Inferior parietal cortex (tissue), 1 donor: ENCODE measurements at regions not wholly inside any gene's neighbourhood (a gene's known extent, or its start where the extent isn't known, plus 50 kb on each side); places are given as distances from the start of the nearest gene placed in this dataset.

Experiments
- DNase-seq: peaks from one replicate; pipeline ENCODE4 v3.0.0-alpha.2; 2016; ENCODE audit errors: extremely low spot score

DNA sequence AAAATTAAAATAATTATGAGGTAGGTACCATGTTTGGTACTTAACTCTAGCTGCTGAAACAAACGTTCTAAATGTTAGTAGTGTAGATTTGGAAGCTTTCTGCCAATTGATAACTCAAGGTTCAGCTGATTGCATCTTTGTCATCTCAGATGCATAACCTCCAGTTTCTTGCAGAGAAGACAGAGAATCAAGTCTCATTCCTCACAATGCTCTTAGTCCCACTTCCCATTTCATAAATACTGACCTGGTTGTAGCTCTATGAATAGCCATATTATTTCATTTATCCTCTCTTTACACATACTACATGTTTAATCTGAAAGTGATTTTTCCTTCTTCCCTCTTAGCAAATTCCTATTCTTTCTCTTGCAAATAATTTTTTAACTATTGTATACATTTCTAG, 178.5 kb upstream of the SETBP1 start:
- no peak for DNase-seq

DNA sequence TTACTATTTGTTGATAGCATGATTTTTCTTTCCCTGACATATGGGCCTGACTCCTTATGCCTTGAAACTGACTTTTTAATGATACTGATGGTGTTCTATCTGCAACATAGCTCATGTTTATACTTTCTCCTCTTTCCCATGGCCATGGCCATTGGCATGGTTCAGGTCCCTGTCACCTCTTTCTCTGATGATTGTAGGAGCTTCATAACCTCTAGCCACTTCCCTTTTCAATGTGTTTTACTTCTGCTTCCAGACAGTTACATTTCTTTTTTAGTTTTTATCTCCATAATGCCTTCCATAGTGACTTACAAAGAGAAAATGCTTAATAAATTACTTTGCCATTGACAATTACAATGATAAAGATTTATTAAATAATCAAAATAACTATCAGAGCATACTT, 177.9 kb upstream of the SETBP1 start:
- no peak for DNase-seq

DNA sequence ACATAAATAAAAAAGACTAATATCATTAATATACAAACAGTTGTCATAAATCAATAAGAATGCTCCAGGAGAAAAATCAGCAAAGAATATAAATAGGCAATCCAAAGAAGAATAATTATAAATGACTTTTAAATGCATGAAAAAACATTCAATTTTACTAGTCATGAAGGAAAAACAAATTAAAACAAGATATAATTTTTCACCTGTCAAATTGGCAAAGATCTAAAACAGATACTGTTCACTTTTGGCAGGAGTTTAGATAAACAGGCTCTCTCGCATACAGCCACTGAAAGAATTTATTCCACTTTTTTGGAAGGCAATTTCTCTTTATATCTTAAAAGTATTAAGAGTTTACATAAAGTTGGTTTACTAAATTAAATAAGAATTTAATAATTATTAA, 176.8 kb upstream of the SETBP1 start:
- DNase-seq = no peak

DNA sequence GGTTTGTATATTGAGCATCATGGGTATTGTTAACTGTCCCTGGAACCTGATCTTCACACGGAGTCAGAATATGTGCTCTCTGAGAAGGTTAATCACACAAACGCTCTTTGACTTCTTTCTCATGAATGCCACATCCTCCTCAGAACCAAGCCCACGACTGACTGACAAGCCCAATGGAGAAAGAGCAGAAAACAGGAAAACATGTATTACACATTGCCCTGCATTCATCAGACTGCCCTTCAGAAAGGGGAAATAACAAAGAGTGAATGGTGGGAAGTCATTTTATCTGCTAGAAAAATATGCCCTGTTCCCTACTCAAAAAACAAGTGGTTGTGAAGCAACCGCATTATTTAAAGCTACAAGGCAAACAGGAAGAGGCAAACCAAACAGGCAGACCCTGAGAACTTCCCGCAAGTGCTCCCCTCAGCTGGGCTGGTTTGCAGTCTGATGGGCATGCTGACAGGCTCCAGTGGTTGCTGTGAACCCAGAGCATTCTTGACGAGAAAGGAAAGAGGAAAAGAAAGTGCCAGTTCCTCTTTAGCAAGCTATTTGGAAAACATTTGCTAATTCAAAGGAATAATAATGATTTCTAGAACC, 172.9 kb upstream of the SETBP1 start:
- peak; percentile 8 for DNase-seq

DNA sequence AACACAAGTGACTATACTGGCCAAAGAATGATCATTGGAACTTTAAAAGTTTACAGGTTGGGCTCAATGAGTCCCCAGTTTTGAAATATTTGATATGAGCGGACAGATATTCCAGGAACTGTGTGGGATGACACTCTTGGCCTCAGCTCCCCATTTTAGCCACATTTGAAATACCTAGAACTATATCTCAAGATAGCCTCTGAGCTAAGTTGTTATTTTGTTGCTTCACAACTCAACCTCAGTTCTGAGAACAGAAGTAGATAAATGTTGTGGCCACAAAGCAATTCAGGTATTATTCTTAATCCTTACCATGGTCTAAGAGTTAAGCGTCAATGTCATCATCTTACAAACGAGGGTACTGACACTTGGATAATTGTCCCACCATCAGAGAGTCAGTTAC, 172.2 kb upstream of the SETBP1 start:
- no peak for DNase-seq

DNA sequence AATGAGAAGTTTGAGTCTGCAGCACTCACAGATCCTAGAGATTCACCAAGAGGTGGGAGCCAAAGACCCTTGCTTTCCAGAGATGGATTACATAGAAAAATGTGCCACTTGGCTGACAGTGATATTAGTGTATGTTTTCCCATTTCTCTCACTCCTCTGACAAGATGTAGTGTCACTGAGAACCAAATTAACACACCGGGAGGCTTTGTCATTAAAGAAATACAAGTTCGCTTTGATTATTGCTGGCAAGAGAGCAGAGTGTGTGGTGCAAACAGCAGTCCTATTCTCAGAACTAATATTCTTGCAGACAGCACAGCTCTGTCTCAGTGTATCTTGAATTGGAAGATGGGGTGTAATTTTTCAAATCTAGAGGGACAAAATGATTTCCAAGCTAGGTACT, 171.6 kb upstream of the SETBP1 start:
- DNase-seq = no peak

DNA sequence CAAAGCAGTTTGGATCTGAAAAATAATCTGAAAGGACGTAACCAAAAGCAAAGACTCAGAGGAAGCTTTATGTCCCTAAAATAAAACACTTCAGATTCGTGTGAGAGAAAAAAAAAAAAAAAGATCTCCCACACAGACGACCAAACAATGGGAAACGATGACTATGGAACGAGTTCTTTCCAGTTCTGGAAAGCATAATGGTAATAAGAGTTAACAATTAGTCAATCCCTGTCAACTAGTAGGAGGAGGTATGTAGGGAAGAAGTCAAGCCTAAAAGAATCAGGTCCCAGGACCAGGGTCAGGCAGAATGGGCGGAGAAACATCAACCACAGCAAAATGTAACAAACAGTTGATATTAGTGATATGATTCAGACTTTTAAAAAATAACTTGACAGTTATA, 170.3 kb upstream of the SETBP1 start:
- no peak for DNase-seq

DNA sequence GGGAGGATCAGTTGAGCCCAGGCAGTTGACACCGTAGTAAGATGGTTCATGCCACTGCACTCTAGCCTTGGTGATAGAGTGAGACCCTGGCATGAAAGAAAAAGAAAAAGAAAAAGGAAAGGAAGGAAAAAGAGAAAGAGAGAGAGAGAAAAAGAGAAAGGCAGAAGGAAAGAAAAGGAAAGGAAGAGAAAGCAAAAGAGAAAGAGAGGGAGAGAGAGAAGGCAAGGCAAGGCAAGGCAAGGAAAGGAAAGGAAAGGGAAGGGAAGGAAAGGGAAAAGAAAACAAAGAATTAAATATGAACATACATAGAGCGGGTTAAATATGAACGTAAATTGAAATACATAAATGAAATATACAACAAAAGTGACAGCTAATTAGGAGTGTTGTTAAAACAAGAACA, 167.5 kb upstream of the SETBP1 start:
- no peak for DNase-seq

DNA sequence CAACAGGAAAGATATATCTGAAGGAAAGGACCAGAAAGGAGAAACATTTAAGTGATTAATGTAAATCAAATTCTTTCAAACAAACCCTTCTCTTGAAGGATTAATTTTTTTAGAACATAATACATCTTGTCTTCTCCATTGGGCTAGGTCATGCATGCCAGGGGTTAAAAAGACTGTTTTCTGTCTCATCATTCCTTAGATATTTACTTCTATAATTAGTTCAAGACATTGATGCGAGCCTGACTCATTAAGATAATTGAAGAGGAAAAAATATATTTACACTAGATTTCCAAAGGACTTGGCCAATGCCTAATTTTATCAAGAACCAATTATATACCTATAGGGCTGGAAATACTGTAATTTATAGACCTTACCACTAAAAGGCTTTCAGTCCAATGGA, 166.6 kb upstream of the SETBP1 start:
- no peak for DNase-seq

DNA sequence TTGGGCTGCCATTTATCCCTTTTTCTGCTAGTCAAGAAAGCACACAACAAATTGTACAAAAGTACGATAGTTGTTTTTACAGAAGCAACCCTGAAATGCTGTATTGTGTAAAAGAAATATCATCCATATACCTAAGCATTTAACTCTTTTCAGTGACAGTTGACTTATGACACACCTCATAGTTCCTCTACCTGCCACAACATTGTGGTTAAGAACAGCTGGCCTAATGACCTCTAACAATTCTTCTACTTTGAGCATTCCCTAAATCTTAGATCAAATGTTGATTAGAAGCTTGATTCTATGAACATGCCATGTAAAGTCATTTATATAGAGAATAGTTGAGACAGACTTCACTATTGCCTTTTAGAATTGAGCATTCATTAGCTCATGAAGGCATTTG, 165.9 kb upstream of the SETBP1 start:
- no peak for DNase-seq

DNA sequence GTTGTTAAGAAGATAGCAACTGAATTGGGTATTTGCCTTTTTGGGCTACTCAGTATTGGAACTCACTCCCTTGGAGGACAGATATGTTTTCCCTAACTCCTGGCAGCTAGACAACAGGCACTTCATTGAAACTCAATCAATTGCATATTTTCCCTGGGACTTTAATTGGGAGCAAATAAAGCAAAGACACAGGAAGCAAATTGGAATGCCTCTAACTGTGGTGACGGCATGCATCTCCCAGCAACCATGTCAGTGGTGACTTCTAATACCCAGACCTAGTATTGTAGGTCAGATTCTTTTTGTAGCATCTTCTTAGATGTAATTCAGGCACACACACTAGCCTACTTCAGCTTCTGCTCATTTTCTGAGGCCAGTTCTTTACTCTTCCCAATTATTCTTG, 164.2 kb upstream of the SETBP1 start:
- no peak for DNase-seq

DNA sequence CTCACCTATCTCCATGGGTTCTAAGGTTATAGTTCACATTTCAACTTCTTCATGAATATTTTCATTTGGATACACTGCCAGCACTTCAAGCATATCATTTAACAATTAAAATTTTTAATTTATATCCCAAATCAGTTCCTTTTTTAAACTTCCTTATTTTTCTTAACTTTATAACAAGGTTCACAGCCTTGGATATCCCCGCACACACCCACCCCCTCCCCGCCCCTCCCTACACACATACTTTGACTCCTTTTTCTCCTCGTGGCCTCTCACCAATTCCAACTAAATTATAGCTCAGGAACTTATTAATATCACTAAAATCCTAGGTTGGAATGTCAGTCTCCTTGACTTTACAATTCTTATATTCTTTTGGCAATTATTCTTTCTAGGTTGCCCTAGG, 163.6 kb upstream of the SETBP1 start:
- DNase-seq = no peak

DNA sequence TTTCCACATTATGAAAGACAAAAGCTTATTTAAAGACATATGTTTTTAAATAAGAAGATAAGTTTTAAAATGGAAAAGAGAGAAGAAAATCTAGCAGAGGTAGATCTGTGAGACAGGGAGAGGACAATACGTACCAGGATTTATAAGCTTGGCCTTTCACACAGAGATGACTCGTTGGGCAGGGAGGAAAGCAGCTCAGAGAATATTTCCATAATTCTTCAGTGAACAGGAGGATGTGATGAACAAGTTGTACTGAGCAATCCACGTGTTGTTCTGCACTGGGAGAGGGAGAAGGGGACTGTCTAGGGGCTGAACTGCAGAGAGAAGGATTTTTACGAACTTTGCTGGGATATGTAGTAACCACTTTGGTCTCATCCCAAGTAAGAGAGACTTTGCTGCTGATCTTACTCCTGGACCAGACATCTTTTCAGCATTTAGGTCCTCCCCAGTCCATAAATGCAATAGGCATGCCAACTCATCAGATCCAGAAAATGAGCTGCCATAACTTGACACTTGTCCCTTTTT, 162.5 kb upstream of the SETBP1 start:
- DNase-seq = no peak

DNA sequence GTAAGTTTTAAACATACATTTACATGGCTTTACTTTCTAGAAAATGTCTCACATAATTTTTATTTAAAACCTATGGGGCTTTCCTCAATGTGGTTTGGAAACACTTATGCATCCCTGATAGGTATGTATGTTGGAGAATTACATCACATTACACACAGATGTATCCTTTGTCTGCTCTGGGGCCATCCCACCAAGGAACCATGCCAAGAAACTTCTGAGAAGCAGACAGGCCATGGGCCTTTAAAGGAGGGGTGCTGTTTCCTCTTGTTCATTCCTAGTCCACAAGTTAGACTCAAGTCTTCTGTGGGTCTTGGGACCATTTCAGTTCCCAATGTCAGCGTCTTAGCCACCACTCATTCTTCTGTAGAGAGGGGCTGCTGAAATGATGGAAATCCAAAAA, 162.0 kb upstream of the SETBP1 start:
- no peak for DNase-seq

DNA sequence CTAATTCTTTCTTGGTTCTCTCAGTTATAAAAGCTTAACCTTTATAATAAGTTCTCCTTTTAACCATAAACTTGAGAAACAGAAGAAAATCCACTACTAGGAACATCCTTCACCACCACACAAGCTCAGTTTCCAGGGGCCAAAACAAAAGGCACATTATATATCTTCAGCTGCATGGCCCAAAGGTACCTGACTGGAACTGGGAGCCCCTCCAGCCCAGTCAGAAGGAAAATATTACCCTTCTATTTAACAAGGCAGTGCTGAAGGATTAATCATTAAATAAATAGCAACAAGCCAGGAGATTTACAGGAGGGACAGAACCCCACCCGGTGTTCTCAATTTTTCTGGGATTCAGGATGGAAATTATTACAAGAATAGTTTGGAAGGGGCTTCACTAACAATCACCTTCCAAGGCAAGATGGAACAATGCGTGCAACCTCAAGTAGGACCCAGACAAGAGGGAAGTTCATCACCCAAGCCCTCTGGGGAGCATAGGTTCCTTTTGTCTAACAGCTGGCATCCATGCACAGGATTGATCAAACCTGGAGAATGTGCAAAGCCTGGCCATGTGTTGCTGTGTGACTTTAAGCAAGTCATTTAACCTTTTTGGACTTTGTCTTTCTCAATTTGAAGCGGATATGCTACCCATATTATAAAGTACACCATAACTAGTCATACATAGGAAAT, 159.6 kb upstream of the SETBP1 start:
- no peak for DNase-seq

DNA sequence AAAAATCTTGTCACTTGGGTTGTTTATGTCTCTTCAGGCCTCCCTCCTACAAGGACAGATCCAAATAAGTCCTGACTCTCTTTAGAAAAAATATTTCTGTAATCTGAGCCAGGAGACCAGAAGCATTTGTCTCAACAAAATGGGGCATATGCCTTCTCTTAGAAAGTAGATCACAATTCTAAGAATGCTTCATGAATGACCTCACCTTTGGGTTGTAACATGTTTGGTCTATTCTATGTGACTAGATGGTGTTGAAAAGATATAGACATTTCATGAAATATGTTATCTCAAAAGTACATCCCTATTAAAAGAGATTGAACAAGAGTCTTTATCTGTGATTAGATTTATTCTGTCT, 159.0 kb upstream of the SETBP1 start:
- no peak for DNase-seq

DNA sequence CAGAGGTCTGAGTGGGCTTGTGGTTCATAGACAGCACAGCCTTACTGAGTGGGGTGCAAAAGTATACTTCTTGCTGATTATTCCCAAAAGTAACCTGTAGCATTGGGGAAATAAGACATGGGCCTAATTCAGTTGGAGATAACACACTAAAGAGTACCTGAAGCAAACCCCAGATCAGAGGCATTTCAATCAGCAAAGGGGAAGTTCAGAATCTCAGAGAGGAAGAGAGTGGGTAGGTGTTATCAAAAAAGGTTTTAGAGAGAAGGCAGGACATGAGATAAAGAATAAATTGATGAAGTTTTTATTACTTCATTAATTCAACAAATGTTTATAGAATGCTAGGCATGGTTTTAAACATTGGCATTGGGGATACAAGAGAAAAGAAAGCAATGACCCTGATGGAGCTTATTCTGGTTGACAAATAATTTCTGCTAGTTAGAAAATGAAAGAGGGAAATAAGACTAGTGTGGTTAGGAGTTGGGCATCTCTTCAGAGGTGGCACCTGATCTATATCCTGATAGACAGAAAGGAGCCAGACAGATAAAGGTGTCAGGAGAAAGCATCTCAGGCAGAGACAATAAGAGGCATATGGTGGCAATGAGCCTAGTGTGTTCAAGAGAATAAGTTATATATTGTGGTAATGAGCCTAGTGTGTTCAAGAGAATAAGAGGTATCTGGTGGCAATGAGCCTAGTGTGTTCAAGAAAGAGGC, 153.8 kb upstream of the SETBP1 start:
- DNase-seq = no peak

DNA sequence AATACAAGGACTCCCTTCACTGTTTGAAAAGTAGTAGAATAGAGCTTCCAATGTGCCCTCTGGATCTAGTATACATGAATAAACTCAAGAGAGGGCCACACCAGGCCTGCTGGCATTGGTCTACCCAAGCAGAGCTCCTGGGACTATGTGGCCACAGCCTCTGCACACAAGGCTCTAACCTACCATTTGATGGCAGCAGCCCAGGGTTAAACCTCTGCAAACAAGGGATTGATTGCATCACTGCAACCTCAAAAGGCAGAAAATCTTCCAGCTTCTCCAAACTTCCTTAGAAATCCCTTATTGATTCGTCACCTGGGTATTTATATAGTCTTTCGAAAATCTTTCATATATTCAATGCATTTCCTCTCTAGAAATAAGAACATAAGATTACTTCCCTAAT, 147.6 kb upstream of the SETBP1 start:
- DNase-seq = no peak

DNA sequence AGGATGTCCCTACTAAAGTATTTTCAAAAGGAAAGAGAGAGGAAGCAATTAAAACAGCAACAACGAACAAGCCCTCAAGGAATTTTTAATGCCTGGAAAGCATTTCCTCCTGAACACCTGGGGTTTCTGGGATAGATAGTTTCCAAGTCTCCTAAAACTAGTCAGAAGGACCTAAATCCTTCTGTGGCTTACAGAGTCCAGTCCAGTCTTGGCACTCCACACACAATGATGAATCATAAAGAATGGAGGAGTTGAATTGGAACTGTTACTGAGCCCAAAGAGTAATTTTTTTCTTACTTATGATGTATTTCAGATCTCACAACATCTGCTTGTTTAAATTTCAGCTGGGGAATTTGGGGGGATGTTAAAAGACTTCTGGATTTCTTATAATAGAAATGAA, 144.6 kb upstream of the SETBP1 start:
- DNase-seq = peak; percentile 27

DNA sequence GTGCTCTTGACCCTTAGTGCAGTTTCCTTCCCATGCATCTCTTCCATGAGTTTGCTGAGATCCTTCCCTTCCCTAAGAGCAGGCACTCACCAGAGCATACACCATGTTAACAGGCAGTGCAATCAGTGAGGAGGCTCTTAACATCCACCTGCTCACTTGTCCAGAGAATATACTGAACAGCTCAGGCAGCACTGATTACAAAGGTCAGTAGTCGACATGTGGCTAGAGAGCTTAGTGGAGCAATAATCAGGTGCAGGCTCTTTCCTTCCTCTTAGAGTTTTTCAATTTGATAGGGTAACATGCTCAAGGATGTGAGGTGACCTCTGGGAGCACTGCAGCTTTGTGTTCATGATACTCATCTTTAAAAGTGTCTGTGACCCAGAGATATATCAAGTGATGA, 144.1 kb upstream of the SETBP1 start:
- no peak for DNase-seq

DNA sequence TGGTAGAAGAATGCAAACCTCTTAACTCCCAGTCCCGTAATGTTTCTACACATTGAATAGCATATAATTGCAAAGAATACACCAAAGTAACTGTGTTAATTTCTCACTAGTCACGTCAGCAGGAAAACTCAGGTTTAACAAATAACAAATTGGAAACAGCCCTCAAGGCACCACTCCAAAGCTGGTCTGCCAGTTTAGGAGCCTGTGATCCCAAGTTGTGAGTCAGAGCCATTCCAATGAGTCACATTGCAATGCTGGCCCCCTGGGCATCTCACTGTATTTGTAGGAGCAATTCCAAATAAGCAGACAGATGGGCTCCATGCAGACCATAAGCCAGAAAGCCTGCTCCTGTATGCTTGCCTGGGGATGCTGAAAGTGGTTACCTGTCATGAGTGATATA, 143.2 kb upstream of the SETBP1 start:
- DNase-seq = no peak

DNA sequence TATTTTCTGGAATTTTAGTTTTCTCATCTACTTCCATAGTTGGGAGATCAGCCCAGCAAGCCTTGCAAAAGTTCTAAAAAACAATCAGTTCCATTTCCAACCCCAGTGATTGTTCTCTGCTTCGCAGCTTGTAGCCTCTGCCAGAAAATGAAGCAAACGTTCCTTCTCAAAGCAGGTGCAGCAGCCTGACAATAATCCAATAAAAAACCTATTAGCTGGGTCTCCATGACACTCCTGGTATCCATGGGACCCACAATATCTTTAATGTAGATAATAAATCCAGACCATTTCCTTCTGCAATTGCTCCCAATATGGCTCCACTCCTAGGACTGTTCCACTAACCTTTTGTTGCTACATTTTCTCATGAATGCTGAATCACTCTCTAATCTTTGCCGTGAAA, 140.8 kb upstream of the SETBP1 start:
- no peak for DNase-seq

DNA sequence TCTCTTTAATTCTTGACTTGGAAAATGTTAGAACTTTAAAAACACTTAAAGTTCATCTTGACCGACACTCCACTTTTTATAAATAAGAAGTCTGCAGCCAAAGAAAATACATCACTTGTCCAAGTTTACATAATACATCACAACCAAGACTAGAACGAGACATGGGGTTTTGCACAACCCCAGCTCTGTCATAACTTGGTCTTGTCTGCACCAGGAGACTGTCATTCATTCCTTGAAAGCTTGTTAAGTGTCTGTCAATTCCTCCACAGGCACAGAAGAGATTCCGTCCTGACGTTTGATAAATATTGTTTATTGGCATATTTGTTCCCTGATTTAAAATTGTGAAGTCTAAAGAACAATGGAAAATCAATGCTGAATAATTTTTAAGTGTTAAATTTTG, 139.5 kb upstream of the SETBP1 start:
- DNase-seq = no peak
